HG03175 (cell line): ENCODE measurements at regions not wholly inside any gene's neighbourhood (a gene's known extent, or its start where the extent isn't known, plus 50 kb on each side); places are given as distances from the start of the nearest gene placed in this dataset.

ENCODE experiments used
- ATAC-seq: cut with Tn5 transposase; IDR thresholded peaks from one replicate; pipeline ENCODE4 v1.9.1; 2021; ENCODE audit warnings: mild to moderate bottlenecking, moderate library complexity; ENCODE audit not compliant: unreplicated experiment

DNA sequence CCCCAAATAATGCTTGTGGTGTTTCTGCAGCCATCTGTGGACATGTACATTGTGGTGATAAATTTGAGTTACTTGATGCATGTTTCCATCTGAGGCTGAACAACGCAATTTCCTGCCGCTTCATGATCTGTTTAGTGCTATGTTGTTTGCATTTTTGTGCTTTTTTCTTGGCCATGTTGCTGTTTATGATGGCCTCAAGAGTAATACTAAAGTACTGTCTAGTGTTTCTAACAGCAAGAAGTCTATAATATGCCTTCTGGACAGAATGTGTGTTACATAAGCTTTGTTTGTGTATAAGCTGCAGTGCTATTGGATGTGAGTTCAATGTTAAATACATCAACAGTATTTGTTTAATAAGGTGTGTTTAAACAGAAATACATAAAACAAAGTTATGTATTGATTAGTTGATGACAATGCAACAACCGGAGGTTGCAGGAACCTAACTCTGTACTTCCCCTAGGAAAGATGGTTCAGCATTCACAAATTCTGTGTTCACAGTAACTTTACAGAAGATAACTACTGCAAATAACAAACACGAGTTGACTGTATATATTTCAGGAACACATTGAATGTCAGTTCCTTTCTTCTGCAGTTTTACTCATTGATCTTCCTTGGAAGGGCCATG, 114.8 kb upstream of the USP24 start:
- no peak for ATAC-seq

DNA sequence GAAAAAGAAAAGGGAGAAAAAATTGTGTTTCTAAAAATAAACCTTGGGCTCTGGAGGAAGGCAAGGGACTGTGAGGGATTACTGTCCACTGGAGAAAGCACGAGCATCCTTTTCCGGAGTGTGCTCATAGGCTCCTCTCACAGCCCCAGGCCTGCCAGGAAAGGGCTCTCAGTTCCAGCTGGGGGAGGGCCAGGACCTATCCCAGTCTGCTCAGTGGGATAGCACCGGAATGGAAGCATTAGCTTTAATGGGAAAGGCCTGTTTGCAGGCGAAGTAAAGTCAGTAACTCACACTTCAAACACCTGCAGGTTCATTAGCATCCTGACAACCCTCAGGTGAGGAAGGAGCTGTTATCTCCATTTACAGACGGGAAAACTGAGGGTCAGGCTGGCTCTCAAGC, 113.9 kb upstream of the USP24 start:
- no peak for ATAC-seq

DNA sequence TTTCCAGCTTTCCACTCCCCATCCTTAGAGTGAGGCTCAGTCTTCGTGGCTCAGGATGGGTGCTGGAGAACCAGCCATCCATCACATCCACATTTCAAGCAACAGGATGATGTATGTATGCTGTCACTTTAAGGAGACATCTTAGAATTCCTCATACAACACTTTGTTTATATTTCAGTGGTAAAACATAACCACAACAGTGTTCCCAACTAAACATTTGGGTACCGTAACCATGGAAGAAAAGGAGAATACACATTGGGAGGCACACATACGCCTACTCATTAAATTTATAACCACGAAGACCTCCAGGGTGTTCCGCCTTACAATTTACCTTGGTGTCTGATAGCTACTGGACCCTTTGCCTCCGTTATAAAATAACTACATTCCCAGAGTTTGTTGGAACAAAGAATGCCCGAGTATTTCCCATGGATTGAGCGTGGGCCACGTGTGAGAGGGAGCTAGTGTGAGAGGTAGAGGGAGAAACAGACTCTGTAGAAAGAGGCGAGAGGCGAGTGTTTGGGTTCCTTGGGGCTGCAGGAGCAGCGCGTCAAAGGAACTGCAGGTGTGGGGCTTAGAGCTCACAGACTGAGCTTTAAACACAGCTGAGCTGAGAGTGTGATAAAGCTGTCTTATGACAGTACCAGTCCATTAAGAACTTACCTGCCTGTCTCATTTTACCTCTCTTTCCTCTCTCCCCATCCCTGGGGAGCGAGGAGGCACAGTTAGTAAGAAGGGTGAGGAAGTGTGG, 111.5 kb upstream of the USP24 start:
- no peak for ATAC-seq

DNA sequence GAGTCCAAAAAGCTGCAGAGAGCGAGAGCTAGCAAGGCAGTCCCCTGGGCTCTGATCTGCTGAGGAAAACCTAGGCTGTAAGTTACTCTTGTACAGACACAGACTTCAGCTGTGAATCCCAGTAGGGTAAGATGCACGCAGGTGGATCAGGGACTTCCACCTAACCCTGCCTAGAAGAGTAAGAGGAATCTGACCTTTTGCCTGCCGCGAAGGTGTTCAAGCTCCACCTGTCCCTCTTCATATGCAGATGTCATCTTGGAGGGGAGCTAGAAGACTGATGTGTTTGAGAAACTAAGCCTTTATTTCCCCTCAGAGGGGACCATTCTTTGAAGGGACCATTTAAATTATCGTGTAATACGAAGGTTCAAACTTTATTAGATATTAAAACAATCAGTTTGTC, 108.6 kb upstream of the USP24 start:
- no peak for ATAC-seq

DNA sequence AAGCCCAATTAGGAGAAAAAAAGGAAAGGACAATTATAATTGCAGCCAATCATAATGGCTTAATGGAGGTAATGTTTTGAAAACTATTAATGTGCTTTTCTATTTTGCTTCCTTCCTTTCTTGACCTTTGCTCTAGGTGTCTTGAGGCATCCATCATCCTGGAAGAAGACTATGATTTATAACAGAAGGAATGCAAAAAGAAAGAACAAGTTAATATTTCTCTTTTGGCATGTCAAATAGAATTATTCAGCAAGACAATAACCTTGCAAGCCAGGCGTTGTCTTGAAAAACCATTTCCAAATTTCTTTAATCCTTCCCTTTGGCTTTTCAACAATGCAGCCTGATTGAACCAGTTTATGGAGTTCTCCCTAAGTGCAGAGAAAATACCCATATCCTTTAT, 107.7 kb upstream of the USP24 start:
- ATAC-seq, result no peak

DNA sequence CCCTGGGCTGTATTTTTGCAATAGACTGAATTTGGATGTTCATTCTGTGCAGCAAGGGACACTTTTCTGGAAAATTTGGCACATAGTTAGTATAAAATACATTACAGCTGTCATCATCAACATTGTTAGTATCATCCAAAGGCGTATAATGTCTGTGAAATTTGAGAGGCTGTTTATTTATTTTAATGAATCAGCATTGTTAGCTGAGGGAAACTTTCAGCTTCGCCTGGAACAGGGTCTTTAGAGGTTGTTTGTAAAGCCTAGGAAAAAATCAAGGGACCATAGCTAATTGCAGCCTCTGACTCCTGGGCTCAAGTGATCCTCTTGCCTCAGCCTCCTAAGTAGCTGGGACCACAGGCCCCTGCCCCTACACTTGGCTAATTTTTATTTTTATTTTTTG, 106.8 kb upstream of the USP24 start:
- ATAC-seq, result no peak

DNA sequence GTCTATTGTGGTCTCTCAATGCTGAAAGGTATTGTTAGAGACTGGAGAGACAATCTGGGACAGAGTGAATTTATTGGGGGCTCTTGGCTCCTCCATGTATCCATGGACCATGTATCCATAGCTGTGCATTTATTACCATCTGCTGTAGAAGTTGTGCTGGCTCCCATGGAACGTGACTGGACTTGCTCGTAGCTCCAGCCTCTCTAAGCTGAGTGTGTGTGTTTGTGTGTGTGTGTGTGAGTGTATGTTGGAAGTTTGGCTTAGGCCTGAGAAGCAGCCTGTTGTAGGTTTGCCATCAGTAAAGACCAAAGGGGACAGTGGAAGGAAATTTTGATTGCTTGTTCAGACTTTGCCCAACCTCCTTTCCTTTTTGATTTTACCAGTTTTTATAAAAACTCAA, 105.7 kb upstream of the USP24 start:
- no peak for ATAC-seq

DNA sequence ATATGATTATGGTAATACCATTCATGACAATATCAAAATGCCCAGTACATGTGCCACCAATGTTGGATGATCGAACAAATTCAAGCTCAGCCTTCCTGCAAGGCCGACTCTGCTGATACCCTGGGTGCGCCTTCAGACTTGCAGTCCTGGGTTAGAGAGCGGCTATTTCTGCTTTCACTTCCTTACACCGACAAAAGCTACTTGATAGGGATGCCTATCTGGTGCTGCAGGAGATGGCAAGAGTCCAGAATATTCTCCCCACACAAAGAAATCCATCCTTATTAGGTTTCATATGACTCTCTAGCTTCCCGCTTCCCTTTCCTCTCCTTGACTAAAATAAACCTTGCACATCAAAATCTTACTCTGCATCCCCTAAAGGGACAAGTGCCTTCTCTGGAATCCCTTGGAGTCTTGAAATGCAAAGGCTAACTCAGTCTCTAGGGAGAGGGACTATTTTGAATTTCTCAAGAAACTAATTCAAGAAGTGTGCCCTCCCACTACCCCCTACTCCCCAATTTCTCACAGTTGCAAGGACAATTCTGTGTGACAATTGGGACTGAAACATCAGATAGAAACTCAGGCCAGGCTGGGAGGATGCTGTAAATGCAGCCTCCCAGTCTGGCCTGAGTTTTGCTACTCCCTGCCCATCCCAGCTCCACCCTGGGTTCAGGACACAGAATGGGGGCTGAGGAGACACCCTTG, 103.1 kb upstream of the USP24 start:
- ATAC-seq, result no peak

DNA sequence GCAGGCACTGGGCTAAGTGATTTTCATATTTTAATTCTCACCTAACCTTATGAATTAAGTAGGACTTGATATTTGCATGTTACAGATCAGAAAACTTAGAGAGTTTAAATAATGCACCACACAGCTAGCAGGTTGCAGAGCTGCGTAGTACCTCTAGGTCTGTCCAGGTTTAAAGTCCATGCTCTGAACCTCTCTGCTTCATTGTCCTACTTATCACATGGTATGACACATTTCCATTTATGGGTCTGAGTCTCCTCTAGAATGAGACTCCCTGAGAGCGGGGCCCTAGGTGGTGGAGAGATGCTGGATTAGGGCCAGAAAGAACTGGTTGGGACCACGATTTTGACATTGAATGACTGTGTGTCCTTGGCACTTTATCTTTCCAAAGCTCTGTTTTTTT, 102.5 kb upstream of the USP24 start:
- no peak for ATAC-seq

DNA sequence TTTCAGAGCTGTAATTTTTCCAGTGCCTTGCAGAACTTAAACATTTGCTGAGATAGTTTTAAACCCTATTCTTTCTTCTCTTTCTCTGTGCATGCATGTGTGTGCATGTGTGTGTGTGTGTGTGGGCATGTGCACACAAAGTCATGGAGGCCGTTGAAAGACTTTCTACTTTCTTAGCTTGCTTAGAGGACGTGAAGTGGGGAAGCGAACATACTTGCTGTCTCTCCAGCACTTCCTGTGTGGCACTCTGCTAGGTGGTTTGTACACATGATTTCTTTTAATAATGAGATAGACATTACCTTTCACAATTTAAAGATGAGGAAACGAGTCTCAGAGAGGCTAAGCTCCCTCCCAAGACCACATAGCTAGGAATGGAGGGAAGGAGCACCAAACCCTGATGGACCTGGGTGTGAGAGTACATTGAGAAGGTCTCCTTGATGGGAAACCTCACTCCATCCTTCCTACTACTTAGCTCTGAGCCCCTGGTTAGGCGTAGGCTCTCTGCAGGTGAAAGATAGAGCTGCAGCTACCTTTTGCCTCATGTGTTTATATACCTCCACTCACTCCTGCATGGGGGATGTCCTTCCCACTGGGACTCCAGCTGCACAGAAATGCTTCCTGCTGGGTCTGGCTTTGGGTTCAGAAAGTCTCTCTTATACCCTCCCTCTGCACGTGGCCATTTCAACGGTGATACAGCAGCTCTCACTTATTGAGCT, 101.9 kb upstream of the USP24 start:
- no peak for ATAC-seq

DNA sequence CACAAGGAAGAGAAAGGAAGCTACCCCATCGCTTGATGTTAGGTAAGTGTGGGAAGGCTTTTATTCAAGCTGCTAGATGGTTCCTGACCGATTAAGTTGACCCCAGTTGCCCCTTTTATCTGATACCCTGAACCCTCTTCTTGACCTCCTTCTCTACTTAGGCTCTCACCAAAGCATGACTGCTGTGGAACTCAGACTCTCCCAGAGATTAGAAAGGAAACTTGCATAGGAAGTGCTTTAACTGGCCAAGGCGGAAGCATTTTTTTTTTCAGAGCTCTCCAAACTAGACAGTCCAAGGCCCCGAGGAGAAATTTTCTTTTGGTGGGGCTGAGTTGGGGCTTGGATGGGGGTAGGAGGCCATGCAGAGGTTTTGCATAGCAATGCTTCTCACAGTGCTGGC, 101.3 kb upstream of the USP24 start:
- ATAC-seq, result no peak

DNA sequence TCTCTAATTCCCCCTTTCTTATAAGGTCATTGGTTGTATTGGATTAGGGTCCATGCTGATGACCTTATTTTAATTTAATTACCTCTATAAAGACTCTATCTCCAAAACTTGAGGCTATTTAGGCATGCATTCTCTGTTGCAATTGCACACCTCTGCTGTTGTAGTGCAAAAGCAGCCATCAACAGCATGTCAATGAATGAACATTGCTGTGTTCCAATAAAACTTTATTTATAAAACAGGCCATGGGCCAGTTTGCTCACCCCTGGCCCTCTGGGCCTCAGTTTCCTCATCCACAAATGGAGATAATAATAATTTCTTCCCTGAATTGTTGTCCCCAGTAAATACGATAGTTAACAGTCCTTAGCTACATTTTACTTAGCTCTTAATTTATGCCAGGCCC, 100.4 kb upstream of the USP24 start:
- no peak for ATAC-seq

DNA sequence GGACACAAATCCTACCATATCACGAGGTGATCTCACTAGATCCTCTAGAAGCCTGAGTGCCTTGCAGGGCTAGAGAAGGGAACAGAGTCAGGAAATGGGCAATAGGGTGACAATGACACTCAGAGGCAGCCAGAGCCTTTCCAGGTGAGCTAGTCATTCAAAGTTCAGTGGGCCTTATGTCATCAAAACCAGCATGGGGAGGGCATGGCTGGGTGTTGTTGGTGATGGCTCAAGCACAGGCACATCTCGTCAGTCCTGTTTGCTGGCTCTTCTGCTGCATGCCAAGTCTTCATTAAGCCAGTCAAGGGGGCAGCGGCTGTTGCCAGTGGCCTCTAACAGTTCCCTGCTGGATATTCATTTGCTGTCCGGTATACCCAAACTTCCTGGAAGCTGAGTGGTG, 99.6 kb upstream of the USP24 start:
- no peak for ATAC-seq

DNA sequence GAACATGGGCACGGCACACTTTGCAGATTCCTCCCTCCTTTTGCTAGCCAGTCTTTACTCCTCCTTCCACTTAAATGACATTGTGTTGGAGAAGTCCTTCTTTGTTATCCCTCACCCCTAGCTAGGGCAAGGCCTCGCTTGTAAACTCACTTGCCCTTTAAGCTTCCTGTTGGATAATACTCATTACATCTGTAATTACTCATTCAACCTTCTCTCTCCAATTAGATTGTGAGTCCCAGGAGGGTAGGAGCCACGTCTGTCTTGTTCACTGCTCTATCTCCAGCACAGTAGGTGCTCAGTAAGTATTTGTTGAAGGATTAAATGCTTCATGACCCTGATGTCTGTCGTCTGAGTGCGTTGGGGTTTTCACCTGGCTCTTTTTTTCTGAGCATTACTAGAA, 98.7 kb upstream of the USP24 start:
- ATAC-seq, result no peak

DNA sequence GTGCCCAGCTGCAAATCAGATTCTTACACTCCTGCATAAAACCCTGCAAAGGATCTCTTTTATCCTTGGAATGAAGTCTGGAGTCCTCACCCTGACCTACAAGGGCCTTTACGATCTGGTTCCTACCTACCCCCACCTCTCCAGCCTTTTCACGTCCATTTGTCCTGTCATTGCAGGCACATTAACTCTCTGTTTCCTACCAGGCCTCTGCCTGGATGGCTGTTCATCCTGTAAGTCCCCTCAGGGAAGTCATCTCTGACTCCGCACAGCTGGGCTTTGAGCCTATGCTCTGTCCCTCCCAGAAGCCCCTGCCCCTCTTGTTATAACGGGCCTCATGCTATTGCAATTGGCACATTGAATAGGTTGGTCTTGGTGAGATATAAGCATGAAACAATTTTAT, 96.8 kb upstream of the USP24 start:
- ATAC-seq, result no peak

DNA sequence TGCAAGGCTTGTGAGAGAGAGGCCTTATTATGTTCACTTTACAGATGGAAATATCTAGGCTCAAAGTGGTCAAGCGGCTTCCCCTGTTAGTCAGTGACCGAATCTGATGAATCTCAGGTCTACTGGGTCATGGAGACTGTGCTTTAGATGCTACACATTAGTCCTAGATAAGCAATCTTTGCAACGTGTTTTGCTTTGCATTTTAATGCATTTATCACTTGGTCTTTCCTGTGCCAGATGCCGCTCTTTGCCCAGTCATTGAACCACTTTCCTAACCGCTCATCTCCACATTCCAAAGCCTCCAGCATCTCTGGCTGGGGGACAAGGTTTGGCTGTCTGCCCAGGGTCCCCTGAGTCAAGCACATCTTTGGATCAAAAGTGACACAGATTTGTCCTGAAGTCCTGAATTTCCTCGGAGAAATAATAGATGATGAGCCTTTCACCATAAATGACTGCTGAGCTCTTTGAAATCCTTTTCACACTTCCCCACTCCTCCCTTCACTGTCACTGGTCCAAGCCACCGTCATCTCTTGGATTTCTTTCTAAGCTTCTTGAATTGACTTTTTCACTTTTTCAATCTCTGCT, 96.0 kb upstream of the USP24 start:
- ATAC-seq, result no peak

DNA sequence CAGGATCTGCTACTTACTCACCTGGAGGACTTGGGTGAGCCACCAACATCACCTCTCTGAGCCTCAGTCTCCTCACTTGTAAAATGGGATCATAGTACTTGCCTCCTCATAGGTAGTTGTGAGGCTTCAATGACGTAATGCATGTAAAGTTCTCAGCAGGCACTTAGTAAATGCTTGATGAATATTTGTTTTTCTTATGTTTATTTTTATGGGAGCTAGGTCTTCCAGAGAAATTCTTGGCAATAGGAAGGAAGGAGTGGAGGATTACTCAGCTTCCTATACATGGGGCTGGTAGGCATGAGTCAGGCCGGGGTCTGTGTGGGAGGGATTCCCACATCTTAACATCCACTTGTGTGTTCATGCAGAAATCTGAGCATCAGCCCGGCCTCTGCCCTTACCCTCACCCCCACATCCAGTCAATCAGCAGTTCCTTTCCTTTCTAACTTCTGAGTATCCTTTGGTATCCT, 95.4 kb upstream of the USP24 start:
- ATAC-seq, result no peak

DNA sequence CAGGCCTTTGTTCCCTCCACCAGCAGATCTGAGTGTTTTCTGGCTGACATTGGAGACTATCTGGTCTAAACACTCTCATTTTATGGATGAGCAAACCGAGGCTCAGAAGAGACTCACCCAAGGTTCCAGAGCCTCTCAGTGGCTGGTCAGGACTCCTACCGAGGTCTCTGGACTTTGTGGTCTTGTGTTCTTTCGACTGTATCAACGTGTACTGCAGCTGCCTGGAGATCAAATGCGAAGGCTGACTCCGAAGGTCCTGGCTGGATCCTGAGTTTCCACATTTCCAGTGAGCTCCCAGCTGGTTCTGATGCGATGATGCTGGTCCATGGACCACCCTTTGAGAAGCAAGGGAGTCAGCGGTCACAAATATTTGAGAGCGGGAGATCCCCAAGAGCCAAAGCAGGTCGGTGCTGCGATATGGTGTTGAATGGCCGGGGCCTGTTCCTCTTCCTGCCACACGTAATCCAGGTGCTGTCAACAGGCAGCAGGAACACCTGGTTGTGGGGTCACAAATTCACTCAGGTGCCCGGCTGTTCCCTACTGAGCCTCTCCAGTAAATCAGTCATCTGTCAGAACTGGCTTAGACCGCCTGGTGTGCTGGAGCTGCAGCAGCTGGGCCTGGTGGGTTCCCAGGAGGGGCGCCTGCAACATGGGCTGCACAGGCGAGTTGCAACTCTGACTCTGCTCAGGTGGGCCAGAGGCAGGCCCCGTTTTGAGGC, 94.8 kb upstream of the USP24 start:
- no peak for ATAC-seq

DNA sequence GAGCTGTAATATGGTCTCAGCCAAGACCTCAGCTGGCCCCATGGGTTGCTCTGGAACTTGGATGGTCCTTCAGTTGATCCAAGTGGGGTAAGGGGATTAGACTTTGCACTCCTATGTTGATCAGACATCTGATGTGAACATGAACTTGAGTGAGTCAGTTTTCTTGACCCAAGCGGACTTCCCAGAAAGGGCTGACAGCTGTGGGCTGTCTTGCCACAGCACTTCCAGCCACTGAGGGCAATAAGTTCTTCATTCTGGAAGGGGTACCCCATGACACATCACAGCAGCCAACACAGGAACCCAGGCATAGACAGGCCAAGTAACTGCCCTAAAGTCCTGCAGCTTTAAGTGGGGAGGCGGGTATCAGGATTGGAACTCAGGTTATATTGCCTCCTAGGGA, 93.9 kb upstream of the USP24 start:
- no peak for ATAC-seq

DNA sequence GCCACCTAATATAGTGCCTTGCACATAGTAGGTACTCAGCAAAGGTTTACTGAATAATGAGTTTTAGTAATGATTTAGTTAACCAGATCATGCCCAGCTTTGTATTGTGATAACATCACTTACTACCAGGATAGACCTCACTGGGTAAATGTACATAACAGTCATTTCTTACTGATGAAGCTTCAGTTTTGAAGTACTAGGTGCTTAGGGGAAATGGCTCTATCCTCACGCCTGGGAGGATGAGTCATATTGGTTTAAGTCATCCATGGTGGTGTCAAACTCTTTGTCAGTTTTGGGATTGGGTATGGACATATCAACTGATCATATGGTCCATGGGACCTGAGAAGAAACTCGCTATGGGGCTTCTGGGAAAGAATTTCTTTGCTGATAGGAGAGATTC, 90.6 kb upstream of the USP24 start:
- no peak for ATAC-seq
